CD14-positive monocyte (primary cell): ENCODE measurements at regions not wholly inside any gene's neighbourhood (a gene's known extent, or its start where the extent isn't known, plus 50 kb on each side); places are given as distances from the start of the nearest gene placed in this dataset.

Source experiments
- DNase-seq, 3 donors: peaks; one replicate each; pipeline ENCODE4 v3.0.0-alpha.2; 2011 to 2022
- H2AFZ ChIP-seq: 2 replicates; pipeline ENCODE4 v1.6.0; 2012; ENCODE audit warnings: mild to moderate bottlenecking, low read depth, low read length, inconsistent platforms; ENCODE audit not compliant: insufficient read depth, poor library complexity, severe bottlenecking
- H3K27ac ChIP-seq, 2 donors: 1 replicate in 1 of 2; 2 replicates in 1 of 2; pipeline ENCODE4 v1.5.1; 2012 to 2013; ENCODE audit warnings: low read length in 2 of 2, control low read depth in 1 of 2, inconsistent platforms in 1 of 2, low read depth in 1 of 2, mild to moderate bottlenecking in 1 of 2
- H3K27me3 ChIP-seq, 2 donors: one replicate each; pipeline versions ENCODE4 v1.6.0 to v1.6.1; 2011 to 2013; ENCODE audit warnings: low read length in 2 of 2; ENCODE audit not compliant: control insufficient read depth in 2 of 2, insufficient read depth in 2 of 2
- H3K36me3 ChIP-seq, 2 donors: replicated peaks in 1 of 2; 1 replicate in 1 of 2; 2 replicates in 1 of 2; pipeline versions ENCODE4 v1.5.1 to v1.6.1; 2012 to 2013; ENCODE audit warnings: low read length in 2 of 2, control low read depth in 1 of 2, inconsistent platforms in 1 of 2, mild to moderate bottlenecking in 1 of 2; ENCODE audit not compliant: insufficient read depth in 2 of 2, control insufficient read depth in 1 of 2
- H3K4me1 ChIP-seq, 2 donors: 1 replicate in 1 of 2; 2 replicates in 1 of 2; pipeline versions ENCODE4 v1.5.1 to v1.6.1; 2012 to 2013; ENCODE audit warnings: low read length in 2 of 2, control low read depth in 1 of 2, inconsistent platforms in 1 of 2, mild to moderate bottlenecking in 1 of 2, moderate library complexity in 1 of 2; ENCODE audit not compliant: insufficient read depth in 2 of 2, control insufficient read depth in 1 of 2
- H3K4me2 ChIP-seq: replicated peaks from 2 replicates; pipeline ENCODE3; 2012; ENCODE audit warnings: low read length, moderate library complexity, mild to moderate bottlenecking; ENCODE audit not compliant: poor library complexity, severe bottlenecking; ENCODE audit errors: extremely low read depth
- H3K4me3 ChIP-seq, 3 experiments: fragments of 200-600 bp in 1 of 3; sonication (generic) in 1 of 3; replicated peaks in 1 of 3; 1 replicate in 2 of 3; 2 replicates in 1 of 3; pipeline ENCODE4 v1.5.1; 2011 to 2013; ENCODE audit warnings: low read length in 3 of 3, mild to moderate bottlenecking in 3 of 3, control low read depth in 2 of 3, low read depth in 2 of 3, inconsistent platforms in 1 of 3, moderate library complexity in 1 of 3
- H3K79me2 ChIP-seq: 2 replicates; pipeline ENCODE4 v1.6.0; 2012; ENCODE audit warnings: mild to moderate bottlenecking, control low read depth, inconsistent platforms, low read length, moderate library complexity; ENCODE audit not compliant: insufficient read depth
- H3K9ac ChIP-seq: 2 replicates; pipeline ENCODE4 v1.6.0; 2017; ENCODE audit warnings: low read length, mild to moderate bottlenecking; ENCODE audit not compliant: insufficient read depth, poor library complexity, severe bottlenecking
- H3K9me3 ChIP-seq, 2 donors: replicated peaks in 1 of 2; 1 replicate in 1 of 2; 2 replicates in 1 of 2; pipeline versions ENCODE4 v1.5.1 to v1.6.1; 2012 to 2013; ENCODE audit warnings: low read length in 2 of 2, control low read depth in 1 of 2; ENCODE audit not compliant: control insufficient read depth in 1 of 2, insufficient read depth in 1 of 2
- H4K20me1 ChIP-seq: 2 replicates; pipeline ENCODE4 v1.6.0; 2012; ENCODE audit warnings: mild to moderate bottlenecking, low read length, control low read depth, moderate library complexity; ENCODE audit not compliant: insufficient read depth
- H3K27ac Mint-ChIP-seq, 7 donors: one replicate each; pipeline ENCODE4 v1.8.0; 2020; ENCODE audit warnings: mild to moderate bottlenecking in 7 of 7, mixed read lengths in 7 of 7, moderate library complexity in 6 of 7, inconsistent platforms in 2 of 7
- H3K27me3 Mint-ChIP-seq, 3 donors: one replicate each; pipeline ENCODE4 v1.8.0; 2021 to 2022; ENCODE audit warnings: low read depth in 3 of 3, mild to moderate bottlenecking in 3 of 3, mixed read lengths in 3 of 3, moderate library complexity in 3 of 3, inconsistent platforms in 1 of 3
- H3K36me3 Mint-ChIP-seq, 2 donors: one replicate each; pipeline ENCODE4 v1.8.0; 2020; ENCODE audit warnings: mixed read lengths in 2 of 2, inconsistent platforms in 1 of 2, mild to moderate bottlenecking in 1 of 2
- H3K4me1 Mint-ChIP-seq: one replicate; pipeline ENCODE4 v1.8.0; 2020; ENCODE audit warnings: mild to moderate bottlenecking, mixed read lengths
- H3K4me3 Mint-ChIP-seq, 2 donors: one replicate each; pipeline ENCODE4 v1.8.0; 2020; ENCODE audit warnings: mild to moderate bottlenecking in 2 of 2, mixed read lengths in 2 of 2, moderate library complexity in 1 of 2
- H3K9me3 Mint-ChIP-seq, 7 donors: one replicate each; pipeline ENCODE4 v1.8.0; 2020 to 2022; ENCODE audit warnings: mixed read lengths in 7 of 7, mild to moderate bottlenecking in 6 of 7, moderate library complexity in 6 of 7, inconsistent platforms in 2 of 7
- WGBS: methylation state at CpG from one replicate; pipeline ENCODE4 v1.1.5; 2013; ENCODE audit warnings: missing lambda C conversion rate; ENCODE audit not compliant: insufficient coverage; 5-methylcytosine and 5-hydroxymethylcytosine counted together
- intact Hi-C, 2 donors: fragments of 100-400 bp; cut with micrococcal nuclease; formaldehyde crosslinking; loops; one replicate each; pipeline versions ENCODE4 v1.15.0 to v1.15.1; 2023
- TF ChIP-seq, protein P1 (sequence below): fragments of 200-600 bp; IDR thresholded peaks from one replicate; pipeline ENCODE4 v1.8.0; 2022; ENCODE audit warnings: antibody characterized with exemption, mild to moderate bottlenecking

DNA sequence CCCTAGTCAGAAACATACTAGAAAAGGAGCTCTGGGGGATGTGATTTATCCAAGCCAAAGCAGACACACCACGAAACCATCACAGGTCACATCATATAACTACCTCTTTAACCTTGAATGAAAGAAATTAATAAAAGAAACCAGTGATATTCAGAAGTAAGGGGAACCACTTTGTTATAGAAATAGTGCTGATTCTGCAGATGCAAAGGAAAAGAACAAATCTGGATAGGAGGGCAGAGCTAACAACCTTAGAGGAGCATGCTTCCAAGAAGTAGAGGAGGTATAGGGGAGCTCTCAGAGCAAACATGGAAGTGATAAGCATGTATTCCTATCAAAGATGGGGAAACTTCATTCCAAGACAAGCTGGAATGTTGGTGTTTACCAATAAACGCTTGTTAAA, 117.0 kb upstream of the MDM1 start:
- H3K27ac Mint-ChIP-seq = no peak overlapping the region
- no peak for DNase-seq
- TF ChIP-seq, protein P1, sequence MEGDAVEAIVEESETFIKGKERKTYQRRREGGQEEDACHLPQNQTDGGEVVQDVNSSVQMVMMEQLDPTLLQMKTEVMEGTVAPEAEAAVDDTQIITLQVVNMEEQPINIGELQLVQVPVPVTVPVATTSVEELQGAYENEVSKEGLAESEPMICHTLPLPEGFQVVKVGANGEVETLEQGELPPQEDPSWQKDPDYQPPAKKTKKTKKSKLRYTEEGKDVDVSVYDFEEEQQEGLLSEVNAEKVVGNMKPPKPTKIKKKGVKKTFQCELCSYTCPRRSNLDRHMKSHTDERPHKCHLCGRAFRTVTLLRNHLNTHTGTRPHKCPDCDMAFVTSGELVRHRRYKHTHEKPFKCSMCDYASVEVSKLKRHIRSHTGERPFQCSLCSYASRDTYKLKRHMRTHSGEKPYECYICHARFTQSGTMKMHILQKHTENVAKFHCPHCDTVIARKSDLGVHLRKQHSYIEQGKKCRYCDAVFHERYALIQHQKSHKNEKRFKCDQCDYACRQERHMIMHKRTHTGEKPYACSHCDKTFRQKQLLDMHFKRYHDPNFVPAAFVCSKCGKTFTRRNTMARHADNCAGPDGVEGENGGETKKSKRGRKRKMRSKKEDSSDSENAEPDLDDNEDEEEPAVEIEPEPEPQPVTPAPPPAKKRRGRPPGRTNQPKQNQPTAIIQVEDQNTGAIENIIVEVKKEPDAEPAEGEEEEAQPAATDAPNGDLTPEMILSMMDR = no peak
- Histone ChIP-seq H3K4me3 (no peak overlapping the region), H3K79me2 (no peaks in the 10 kb centered on the region), H3K27me3 (no peaks in the 10 kb centered on the region), H3K9ac (no peak overlapping the region), H3K27ac (no peak overlapping the region), H2AFZ (no peak overlapping the region), H4K20me1 (no peaks in the 10 kb centered on the region), H3K36me3 (no peaks in the 10 kb centered on the region), H3K9me3 (no peaks in the 10 kb centered on the region), H3K4me2 (no peak overlapping the region), H3K4me1 (peaks cover 34 to 64% of the 10 kb centered on the region in 2 donors)
- H3K36me3 Mint-ChIP-seq = peaks cover 6 to 7% of the 10 kb centered on the region in 2 donors
- WGBS = no CpG with 5 or more reads among the region's 2 CpGs
- H3K4me1 Mint-ChIP-seq = peaks cover 63% of the 10 kb centered on the region
- no peak overlapping the region for H3K4me3 Mint-ChIP-seq
- H3K9me3 Mint-ChIP-seq = peaks cover 0 to 4% (median 2%) of the 10 kb centered on the region in 7 donors
- intact Hi-C loops = loop anchor here in 1 of 2 donors (10.0 kb wide), 1 partner anchor 94 kb away; no protein-coding TSS in a partner anchor
- H3K27me3 Mint-ChIP-seq = peaks cover 0 to 3% (median 1%) of the 10 kb centered on the region in 3 donors

DNA sequence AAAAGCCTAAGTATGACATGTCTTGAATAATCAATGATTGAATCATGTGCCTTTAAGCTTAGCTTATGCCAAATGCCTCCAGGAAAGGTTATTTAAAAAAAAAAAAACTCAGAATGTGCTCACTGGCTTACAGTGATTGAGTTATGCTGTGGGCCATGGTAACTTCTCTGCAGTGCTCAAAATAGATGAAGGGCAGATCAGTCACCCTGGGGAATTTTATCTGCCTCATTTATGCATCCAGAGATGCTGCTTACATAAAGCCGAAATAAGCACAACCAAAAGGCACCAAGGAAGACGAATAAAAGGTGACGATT, 118.7 kb upstream of the MDM1 start:
- H3K4me1 Mint-ChIP-seq = peaks cover 76% of the 10 kb centered on the region
- Histone ChIP-seq H3K27me3 (no peaks in the 10 kb centered on the region), H3K9me3 (no peaks in the 10 kb centered on the region), H3K9ac (no peak overlapping the region), H3K79me2 (no peaks in the 10 kb centered on the region), H2AFZ (peak overlapping the region; percentile 60), H4K20me1 (no peaks in the 10 kb centered on the region), H3K4me1 (peaks cover 50 to 78% of the 10 kb centered on the region in 2 donors), H3K4me2 (peak overlapping the region; percentile 70), H3K27ac (peak overlapping the region in 1 of 2 donors; percentile 77), H3K36me3 (no peaks in the 10 kb centered on the region), H3K4me3 (peak overlapping the region in 2 of 3 experiments; percentile 36 to 58)
- H3K9me3 Mint-ChIP-seq = no peaks in the 10 kb centered on the region
- TF ChIP-seq, protein P1 = no peak
- H3K36me3 Mint-ChIP-seq = no peaks in the 10 kb centered on the region
- no CpG with 5 or more reads among the region's 3 CpGs for WGBS
- H3K27me3 Mint-ChIP-seq = peaks cover 0 to 3% (median 1%) of the 10 kb centered on the region in 3 donors
- no peak for DNase-seq
- H3K27ac Mint-ChIP-seq = peak overlapping the region; percentile 55 to 96 (median 93)
- H3K4me3 Mint-ChIP-seq = peak overlapping the region; percentile 64 to 84
- intact Hi-C loops = no loop called here
